Thyroid gland (tissue), 4 donors: ENCODE measurements at regions not wholly inside any gene's neighbourhood (a gene's known extent, or its start where the extent isn't known, plus 50 kb on each side); places are given as distances from the start of the nearest gene placed in this dataset.

Experiments
- POLR2A ChIP-seq, 2 donors: fragments of 450-650 bp; IDR thresholded peaks; one replicate each; pipeline ENCODE4 v1.6.1; 2017; ENCODE audit warnings: antibody characterized with exemption in 2 of 2, mild to moderate bottlenecking in 2 of 2, moderate library complexity in 1 of 2
- TF ChIP-seq, protein P1 (sequence below), 6 experiments: fragments of 200-600 bp in 3 of 6; fragments of 450-650 bp in 3 of 6; sonication (generic) in 3 of 6; IDR thresholded peaks; one replicate each; pipeline ENCODE4 v1.5.1; 2016 to 2019; ENCODE audit warnings: antibody characterized with exemption in 6 of 6, mild to moderate bottlenecking in 2 of 6, inconsistent platforms in 1 of 6, moderate library complexity in 1 of 6

DNA sequence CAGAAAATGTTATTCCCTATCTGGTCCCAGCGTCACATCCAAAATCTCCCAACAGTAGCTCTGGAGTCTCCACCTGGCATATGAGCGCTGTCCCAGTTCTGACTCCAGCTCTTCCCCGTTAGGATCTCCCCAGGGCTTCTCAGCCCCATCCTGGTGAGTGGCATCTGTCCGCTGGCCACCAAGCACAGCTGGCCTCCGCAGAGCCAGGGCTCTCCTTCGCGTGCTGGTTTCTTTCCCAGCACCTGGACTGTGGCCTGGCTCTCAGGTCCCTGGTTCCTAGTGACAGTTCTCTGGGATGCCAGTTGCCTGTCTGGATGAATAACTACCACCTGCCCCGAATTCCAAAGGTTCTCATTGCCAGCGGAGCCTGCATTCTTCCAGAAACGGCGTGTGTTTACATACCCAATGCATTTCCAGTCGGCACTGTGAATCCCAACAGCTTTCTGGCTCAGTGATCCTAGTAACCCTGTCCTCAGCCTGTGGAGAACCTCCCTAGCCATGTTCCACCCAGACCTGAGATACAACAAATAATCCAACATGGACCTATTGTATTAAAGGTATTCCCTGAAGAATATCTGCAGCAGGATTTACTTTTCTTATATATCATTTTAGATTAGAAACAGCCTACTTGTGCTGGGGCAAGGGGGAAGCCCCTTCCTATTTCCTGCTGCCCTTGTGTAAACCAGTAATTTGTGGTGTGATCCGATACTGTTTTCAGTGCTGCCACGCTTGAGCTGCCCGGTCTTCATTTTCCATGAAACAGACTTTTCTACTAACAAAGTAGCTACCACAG, 69.9 kb upstream of the PDE10A start:
- TF ChIP-seq, protein P1, sequence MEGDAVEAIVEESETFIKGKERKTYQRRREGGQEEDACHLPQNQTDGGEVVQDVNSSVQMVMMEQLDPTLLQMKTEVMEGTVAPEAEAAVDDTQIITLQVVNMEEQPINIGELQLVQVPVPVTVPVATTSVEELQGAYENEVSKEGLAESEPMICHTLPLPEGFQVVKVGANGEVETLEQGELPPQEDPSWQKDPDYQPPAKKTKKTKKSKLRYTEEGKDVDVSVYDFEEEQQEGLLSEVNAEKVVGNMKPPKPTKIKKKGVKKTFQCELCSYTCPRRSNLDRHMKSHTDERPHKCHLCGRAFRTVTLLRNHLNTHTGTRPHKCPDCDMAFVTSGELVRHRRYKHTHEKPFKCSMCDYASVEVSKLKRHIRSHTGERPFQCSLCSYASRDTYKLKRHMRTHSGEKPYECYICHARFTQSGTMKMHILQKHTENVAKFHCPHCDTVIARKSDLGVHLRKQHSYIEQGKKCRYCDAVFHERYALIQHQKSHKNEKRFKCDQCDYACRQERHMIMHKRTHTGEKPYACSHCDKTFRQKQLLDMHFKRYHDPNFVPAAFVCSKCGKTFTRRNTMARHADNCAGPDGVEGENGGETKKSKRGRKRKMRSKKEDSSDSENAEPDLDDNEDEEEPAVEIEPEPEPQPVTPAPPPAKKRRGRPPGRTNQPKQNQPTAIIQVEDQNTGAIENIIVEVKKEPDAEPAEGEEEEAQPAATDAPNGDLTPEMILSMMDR (IDR thresholded peaks at IDR 0.05): no peak
- no peak for TF ChIP-seq POLR2A (IDR thresholded peaks at IDR 0.05)
